Peyer's patch (tissue), 4 donors: ENCODE measurements at regions not wholly inside any gene's neighbourhood (a gene's known extent, or its start where the extent isn't known, plus 50 kb on each side); places are given as distances from the start of the nearest gene placed in this dataset.

Experiments
- DNase-seq, 3 donors: peaks; one replicate each; pipeline ENCODE4 v3.0.0-alpha.2; 2017 to 2019
- H3K27ac ChIP-seq, 4 donors: fragments of 200-600 bp; sonication (generic); one replicate each; pipeline ENCODE4 v1.5.1; 2016 to 2019
- H3K27me3 ChIP-seq, 2 donors: fragments of 200-600 bp; sonication (generic); one replicate each; pipeline ENCODE4 v1.5.1; 2019
- H3K36me3 ChIP-seq, 3 donors: fragments of 200-600 bp; sonication (generic); one replicate each; pipeline ENCODE4 v1.5.1; 2016 to 2019
- H3K4me1 ChIP-seq, 4 donors: fragments of 200-600 bp; sonication (generic); one replicate each; pipeline ENCODE4 v1.5.1; 2016 to 2019
- H3K4me3 ChIP-seq, 4 donors: fragments of 200-600 bp; sonication (generic); 1 replicate in 3 of 4; 2 replicates in 1 of 4; pipeline ENCODE4 v1.5.1; 2016 to 2019; ENCODE audit warnings: mild to moderate bottlenecking in 1 of 4
- H3K9me3 ChIP-seq, 4 donors: fragments of 200-600 bp; sonication (generic); one replicate each; pipeline ENCODE4 v1.5.1; 2016 to 2019; ENCODE audit warnings: mild to moderate bottlenecking in 1 of 4
- POLR2A ChIP-seq, 2 donors: fragments of 450-650 bp; IDR thresholded peaks; one replicate each; pipeline ENCODE4 v1.5.1; 2017; ENCODE audit warnings: antibody characterized with exemption in 2 of 2, mild to moderate bottlenecking in 2 of 2, moderate library complexity in 2 of 2
- TF ChIP-seq, protein P1 (sequence below), 6 experiments: fragments of 450-650 bp in 4 of 6; fragments of 200-600 bp in 2 of 6; sonication (generic) in 1 of 6; IDR thresholded peaks; one replicate each; pipeline ENCODE4 v1.5.1; 2017 to 2019; ENCODE audit warnings: antibody characterized with exemption in 6 of 6, mild to moderate bottlenecking in 3 of 6, moderate library complexity in 1 of 6

DNA sequence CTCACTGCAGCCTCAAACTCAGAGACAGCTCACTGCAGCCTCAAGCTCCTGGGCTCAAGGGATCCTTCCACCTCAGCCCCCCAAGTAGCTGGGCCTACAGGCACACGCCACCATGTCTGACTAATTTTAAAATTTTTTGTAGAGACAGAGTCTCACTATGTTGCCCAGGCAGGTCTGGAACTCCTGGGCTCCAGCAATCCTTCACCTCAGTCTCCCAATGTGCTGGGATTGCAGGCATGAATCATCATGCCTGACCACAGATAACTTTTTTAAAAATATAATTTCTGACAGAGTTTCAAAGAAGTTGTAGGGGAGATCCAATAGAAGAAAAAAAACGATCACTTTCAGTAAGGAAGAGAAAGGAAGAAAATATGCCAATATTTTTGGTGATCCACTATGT is 189.7 kb upstream of the CDKN3 start:
- DNase-seq = no peak
- Histone ChIP-seq H3K27me3 (no peaks in the 10 kb centered on the region), H3K4me3 (no peak overlapping the region), H3K4me1 (no peaks in the 10 kb centered on the region), H3K27ac (no peak overlapping the region), H3K36me3 (no peaks in the 10 kb centered on the region), H3K9me3 (no peaks in the 10 kb centered on the region)
- TF ChIP-seq POLR2A (IDR thresholded peaks at IDR 0.05) = no peak
- TF ChIP-seq, protein P1, sequence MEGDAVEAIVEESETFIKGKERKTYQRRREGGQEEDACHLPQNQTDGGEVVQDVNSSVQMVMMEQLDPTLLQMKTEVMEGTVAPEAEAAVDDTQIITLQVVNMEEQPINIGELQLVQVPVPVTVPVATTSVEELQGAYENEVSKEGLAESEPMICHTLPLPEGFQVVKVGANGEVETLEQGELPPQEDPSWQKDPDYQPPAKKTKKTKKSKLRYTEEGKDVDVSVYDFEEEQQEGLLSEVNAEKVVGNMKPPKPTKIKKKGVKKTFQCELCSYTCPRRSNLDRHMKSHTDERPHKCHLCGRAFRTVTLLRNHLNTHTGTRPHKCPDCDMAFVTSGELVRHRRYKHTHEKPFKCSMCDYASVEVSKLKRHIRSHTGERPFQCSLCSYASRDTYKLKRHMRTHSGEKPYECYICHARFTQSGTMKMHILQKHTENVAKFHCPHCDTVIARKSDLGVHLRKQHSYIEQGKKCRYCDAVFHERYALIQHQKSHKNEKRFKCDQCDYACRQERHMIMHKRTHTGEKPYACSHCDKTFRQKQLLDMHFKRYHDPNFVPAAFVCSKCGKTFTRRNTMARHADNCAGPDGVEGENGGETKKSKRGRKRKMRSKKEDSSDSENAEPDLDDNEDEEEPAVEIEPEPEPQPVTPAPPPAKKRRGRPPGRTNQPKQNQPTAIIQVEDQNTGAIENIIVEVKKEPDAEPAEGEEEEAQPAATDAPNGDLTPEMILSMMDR (IDR thresholded peaks at IDR 0.05) = no peak

- no peak overlapping the region for H3K27ac ChIP-seq
- no peak overlapping the region for H3K4me3 ChIP-seq
- TF ChIP-seq, protein P1 (IDR thresholded peaks at IDR 0.05) = no peak
- no peak for TF ChIP-seq POLR2A (IDR thresholded peaks at IDR 0.05)
- no peaks in the 10 kb centered on the region for H3K4me1 ChIP-seq
- H3K36me3 ChIP-seq = no peaks in the 10 kb centered on the region
- H3K27me3 ChIP-seq = no peaks in the 10 kb centered on the region
- no peak for DNase-seq
- no peaks in the 10 kb centered on the region for H3K9me3 ChIP-seq
Measured at GRCh38 chr14:54207476-54208462, 189.0 kb upstream of the CDKN3 start.

DNA sequence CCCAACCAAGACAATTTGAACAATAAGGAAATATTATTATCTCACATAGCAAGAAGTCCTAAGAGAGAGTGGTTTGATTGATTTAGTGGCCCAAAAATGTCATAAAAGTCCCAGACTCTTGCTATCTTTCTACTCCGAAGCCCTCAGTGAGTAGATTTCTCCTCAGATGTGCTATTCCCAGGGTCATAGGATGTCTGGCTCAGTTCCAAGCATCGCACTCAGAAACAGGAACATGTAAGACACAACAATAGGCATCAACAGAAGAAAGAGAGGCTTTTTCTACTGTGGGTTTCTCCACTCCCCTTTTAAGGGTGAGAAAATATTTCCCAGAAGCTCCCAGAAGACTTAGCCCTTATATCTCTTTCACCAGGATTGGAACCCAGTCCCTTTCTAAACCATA is 188.1 kb upstream of the CDKN3 start:
- no peaks in the 10 kb centered on the region for H3K36me3 ChIP-seq
- H3K4me3 ChIP-seq = no peak overlapping the region
- no peak for DNase-seq
- H3K27ac ChIP-seq = no peak overlapping the region
- TF ChIP-seq POLR2A (IDR thresholded peaks at IDR 0.05) = no peak
- TF ChIP-seq, protein P1 (IDR thresholded peaks at IDR 0.05) = no peak
- no peaks in the 10 kb centered on the region for H3K4me1 ChIP-seq
- no peaks in the 10 kb centered on the region for H3K9me3 ChIP-seq
- H3K27me3 ChIP-seq = no peaks in the 10 kb centered on the region

GRCh38 chr14:54209511-54210250 is 187.1 kb upstream of the CDKN3 start:
- no peaks in the 10 kb centered on the region for H3K4me1 ChIP-seq
- no peaks in the 10 kb centered on the region for H3K36me3 ChIP-seq
- H3K4me3 ChIP-seq = no peak overlapping the region
- H3K27ac ChIP-seq = no peak overlapping the region
- no peak for DNase-seq
- no peak for TF ChIP-seq POLR2A (IDR thresholded peaks at IDR 0.05)
- TF ChIP-seq, protein P1 (IDR thresholded peaks at IDR 0.05) = no peak
- no peaks in the 10 kb centered on the region for H3K27me3 ChIP-seq
- H3K9me3 ChIP-seq = no peaks in the 10 kb centered on the region

GRCh38 chr14:54211551-54212308 is 185.1 kb upstream of the CDKN3 start:
- Histone ChIP-seq H3K36me3 (no peaks in the 10 kb centered on the region), H3K27ac (no peak overlapping the region), H3K4me1 (no peaks in the 10 kb centered on the region), H3K9me3 (no peaks in the 10 kb centered on the region), H3K4me3 (no peak overlapping the region), H3K27me3 (no peaks in the 10 kb centered on the region)
- no peak for TF ChIP-seq POLR2A (IDR thresholded peaks at IDR 0.05)
- TF ChIP-seq, protein P1 (IDR thresholded peaks at IDR 0.05) = no peak
- DNase-seq = no peak
